HT1080 (cell line): ENCODE measurements at regions not wholly inside any gene's neighbourhood (a gene's known extent, or its start where the extent isn't known, plus 50 kb on each side); places are given as distances from the start of the nearest gene placed in this dataset.
"Not testable (repeated sequence)": the region's sequence is repeated elsewhere in the genome, so short reads cannot be mapped to it uniquely, and the experiment has no call there.

Experiments
- DNase-seq: peaks from one replicate; pipeline ENCODE4 v3.0.0-alpha.2; 2015; ENCODE audit warnings: low read depth

DNA sequence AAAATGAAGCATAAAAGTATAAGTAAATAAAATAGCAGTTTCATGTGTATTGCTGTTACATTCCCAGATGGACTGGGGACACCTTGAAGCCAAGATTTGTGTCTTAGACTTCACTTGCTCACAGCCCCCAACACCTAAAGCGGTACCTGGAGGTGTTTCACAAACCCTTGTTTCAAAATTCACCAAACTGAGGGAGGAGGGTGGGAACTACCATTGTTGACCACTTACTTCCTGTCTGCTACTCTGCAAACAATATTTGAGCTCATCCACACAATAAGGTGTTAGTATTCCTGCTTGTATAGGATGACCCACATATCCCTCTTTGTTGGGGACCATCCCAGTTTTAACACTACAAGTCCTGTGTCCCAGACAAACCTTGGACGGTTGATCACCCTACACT, 115.9 kb upstream of the SYT6 start:
- no peak for DNase-seq

DNA sequence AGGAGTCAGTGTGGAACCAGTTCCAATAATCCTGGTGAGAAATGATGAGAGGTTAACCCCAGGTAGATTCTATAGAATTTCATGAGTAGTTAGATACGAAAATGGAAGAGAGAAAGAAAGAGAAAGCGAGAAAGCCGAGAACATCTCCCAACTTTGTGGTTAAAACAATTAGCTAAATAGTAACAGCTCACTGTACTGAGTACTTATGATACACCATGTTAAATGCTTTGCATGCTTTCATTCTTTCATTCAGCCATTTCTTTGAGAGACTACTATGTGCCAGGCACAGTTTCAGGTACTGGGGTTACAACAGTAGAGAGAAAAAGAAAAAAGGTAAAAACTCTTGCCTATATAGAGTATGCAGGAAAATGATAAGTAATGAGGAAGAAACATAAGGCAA, 109.7 kb upstream of the SYT6 start:
- DNase-seq: no peak

DNA sequence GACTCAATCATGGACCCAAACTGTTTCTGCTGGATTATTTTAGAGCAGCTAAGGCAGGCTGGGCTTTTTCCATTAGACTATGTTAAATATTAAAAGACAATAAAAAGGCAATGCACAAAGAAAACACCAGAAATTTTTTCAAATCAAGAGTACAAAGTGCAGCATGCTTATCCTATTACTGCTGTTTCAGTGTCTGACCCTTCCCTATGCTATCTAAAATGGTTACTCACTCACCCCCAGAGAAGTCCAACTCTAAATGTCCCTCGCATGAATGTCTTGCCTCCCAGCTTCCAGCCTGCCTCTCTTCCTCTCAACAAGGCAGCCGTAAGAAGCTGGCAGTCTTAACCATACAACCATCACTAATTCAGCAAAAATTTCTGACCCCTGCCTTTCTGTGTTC, 108.7 kb upstream of the SYT6 start:
- DNase-seq: no peak

DNA sequence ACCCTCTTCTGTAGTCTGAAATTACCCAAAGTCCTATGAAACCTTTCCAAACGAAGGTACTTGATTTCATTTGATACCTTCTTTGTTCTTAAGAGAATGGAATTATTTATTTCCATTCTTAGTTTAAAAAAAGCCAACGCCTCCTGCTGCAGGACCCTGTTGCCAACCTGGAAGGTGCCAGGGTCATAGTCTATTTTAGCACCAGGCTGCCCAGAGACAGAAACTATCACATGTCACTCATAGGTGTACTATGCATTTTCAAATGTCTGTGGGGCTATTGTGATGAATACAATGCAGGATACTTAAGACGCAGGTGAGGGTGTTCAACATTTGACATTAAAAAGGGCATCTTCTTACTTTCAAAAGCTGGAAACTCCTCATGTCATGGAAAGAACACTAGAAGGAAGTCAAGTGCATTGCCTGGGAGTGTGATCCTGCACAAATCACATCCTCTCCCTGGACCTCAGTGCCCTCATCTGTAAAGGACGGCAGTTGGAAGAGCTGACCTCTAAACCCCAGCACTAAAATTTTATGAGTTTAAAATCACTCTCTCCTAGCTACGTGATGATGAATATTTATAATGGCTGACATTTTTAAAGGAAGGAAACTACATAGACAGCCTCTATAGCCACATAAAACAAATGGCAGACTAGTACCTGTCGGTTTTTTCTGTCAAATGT, 107.3 kb upstream of the SYT6 start:
- no peak for DNase-seq

DNA sequence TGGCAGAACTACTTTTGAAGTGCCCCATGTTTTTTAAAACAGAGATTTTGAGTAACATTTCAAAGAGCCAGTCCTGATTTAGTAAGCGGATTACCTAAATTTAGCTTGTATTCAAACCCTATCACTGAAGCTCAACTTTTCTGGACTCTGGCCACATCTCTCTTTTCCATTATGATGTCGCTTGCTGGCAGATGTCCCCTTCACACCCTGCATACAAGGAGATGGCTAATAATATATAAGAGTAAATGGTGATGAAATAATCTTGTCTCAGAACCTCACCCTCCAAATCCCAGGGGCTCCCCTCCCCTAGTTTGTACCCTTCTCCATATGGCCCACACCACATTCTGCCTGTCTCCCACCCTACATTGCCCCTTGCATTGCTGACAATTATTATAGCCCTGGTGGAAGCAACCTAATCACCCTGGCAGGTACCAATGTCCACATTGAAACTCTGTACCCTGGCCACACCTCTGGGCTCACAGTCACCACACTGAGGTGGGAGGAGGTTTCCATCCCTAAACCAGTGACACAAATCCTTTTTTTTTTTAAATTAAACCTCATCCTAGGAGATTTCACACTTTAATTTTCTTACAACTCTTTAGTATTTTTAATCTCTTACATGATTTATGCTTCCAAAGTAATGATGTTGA, 106.0 kb upstream of the SYT6 start:
- no peak for DNase-seq

DNA sequence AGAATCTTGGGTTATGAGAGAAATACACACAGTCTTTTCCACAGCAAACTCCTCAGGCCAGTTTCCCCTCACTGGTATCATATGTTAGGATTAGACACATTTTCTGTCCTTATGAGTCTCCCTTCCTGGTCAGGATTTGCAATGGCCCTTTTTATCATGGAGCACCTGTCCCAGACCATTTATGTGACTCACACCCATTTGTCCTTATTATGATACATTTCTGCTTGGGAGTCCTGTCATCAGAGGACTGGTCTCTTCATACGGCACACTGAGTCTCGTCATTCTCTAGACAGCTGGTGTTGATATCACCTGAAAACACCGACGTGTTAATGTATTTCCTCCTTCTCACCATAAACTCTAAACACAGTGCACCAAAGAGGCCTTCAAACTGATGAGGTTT, 105.0 kb upstream of the SYT6 start:
- no peak for DNase-seq

DNA sequence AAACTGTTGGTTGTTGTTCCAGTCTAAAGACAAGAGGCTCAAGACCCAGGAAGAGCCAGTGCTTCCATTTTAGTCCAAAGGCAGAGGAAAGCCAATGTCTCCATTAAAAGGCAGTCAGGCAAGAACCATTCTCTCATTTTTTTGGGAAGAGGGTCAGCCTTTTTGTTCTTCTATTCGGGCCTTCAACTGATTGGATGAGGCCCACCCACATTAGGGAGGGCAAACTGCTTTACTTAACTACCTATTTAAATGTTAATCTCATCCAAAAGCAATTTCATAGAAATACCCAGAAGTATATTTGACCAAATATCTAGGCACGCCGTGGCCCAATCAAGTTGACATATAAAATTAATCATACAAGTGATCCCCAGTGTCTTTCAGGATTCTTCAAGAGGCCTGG, 104.4 kb upstream of the SYT6 start:
- no peak for DNase-seq

DNA sequence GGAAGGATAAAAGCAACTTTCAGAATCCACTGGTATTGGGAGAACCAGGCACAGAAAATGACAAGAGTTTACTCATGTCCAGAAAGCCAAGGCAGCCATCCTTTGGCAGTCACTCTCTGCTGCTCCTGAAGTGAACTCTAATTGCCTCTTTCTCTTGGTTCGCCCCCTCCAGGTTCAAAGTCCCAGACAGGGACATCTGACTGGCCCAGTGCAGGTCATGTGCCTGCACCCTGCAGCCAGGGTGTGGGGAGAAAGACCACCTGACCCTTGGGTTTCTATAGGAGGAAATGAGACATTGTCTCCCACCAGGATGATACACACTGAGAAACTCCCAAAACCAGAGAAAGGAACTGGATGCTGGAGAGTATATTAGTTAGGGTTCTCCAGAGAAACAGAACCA, 103.9 kb upstream of the SYT6 start:
- no peak for DNase-seq

DNA sequence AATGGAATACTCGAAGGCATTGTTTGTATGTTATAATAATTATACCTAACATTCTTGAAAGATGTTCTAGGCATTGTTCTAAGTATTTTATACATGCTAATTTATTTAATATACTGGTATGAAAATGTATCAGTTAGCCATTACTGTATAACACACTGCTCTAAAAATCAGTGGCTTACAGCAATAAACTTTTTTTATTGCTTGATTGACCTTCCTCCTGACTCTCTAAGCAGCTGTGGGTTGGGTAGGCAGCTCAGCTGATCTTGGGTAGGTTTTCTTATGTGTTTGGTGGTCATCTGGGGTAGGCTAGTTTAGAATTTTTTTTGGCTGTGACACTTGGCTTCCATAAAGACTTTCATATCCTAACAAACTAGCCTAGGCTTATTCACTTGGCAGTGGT, 100.2 kb upstream of the SYT6 start:
- DNase-seq: no peak

DNA sequence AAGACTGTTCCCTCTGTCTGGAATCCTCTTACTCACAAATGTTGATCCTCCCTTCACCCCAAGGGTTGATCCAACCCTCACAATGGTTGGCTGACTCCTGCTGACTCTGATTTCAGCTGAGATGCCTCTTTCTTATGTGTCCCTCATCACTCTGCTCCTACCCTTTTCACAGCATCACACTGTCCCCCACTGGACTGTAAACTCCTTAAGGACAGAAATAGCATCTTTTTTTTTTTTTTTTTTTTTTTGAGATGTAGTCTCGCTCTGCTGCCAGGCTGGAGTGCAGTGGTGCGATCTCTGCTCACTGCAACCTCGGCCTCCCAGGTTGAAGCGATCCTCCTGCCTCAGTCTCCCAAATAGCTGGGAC, 97.9 kb upstream of the SYT6 start:
- DNase-seq: no peak

DNA sequence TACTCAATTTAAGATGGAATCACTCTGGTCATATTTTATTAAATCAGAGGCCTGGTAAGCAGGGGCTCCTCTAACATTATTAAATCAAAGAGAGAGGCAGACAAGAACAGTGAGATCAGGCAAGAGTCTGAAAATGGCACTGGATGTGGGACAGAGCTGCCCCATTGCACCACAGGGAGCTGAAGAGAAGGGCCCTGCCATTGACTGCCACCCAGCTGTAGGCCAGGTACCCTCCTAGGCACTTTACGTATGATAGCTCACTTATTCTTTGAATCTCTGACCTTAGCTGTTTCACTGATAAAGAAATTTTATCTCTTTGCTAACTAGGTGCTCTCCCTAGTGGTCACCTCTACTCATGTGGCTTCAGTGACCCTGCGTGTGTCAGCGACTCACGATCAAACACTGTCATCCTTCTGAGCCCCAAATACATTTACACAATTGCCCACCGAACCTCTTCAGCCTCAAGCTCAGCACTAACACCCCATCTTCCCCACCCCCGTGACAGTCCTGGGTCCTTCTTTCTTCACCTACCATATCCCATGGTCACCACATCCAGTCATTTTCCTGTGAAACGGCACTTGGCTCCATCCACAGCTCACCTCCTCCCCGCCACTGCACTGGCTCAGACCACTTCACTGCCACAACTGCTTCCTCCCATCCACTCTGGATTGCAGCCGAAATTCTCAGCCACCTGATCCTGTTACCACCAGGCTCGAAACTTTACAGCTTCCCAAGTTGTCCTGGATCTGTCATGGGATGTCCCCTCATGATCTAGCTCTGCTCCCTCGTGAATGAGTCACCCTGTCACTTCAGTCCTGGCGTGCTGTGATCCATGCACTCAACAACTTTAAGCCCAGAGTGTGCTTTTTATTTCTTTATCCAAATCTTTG, 97.3 kb upstream of the SYT6 start:
- DNase-seq: no peak

DNA sequence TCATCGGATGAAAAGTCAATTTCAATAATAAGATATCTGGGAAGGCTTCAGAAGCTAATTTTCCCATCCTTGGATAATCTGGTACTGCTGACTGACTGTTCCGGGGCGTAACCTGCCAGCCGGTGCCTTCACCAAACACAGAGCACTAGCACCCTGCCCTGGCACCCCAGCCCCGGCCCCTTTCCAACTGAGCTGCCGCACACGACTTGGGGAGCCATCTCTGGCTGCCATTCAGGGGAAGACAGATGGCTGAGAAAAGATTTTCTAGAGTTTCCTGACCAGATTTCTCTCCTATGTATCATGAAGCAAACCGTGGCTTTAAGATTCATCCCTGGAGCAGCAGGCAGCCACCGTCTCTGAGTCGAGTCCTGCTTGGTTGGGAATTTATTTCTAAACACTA, 96.0 kb upstream of the SYT6 start:
- no peak for DNase-seq

DNA sequence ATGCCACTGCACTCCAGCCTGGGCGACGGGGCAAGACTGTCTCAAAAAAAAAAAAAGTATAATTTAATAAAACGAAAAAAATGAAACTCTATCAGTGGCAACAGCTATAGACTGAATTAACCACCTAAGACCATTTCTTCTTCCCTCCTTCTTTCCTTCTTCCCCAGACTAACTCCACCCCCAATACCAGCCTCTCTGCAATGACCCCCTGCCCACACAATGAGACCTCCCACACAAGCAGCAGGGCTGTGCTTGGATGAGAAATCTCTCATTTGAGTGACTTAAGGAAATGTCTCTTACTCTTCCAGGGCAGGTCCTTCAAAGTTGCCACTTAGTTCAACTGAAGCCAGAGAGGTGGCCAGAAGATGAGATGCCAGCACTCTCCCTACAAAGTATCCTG, 94.5 kb upstream of the SYT6 start:
- DNase-seq: no peak

DNA sequence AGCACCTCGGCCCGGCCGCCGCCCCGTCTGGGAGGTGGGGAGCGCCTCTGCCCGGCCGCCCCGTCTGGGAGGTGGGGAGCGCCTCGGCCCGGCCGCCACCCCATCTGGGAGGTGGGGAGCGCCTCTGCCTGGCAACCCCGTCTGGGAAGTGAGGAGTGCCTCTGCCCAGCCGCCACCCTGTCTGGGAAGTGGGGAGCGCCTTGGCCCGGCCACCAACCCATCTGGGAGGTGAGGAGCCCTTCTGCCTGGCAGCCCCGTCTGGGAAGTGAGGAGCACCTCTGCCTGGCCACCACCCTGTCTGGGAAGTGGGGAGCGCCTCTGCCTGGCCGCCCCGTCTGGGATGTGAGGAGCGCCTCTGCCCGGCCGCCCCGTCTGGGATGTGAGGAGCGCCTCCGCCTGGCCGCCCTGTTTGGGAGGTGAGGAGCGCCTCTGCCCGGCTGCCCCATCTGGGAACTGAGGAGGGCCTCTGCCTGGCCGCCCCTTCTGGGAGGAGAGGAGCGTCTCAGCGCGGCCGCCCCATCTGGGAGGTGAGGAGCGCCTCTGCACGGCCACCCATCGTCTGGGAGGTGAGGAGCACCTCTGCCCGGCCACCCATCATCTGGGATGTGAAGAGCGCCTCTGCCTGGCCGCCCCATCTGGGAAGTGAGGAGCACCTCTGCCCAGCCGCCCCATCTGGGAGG, 89.0 kb upstream of the SYT6 start:
- not testable (repeated sequence) for DNase-seq

DNA sequence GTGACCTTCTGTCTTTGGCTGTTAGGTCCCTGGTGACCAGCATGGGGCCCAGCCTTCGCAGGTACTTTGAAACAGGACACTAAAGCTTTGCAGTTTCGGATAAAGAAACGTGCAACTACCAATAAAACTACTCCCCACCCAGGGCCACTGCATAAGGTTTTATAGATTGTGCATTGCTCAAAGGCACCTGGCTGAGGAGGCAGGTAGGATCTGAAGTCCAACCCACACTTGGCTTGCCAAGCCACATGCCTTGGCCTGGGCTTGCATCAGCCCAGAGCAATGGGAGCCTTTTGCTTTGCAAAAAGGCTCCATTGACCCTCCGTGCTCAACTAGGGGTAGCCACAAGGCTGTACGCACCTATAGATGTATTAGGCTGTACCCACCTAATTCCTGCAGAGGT, 84.4 kb upstream of the SYT6 start:
- no peak for DNase-seq

DNA sequence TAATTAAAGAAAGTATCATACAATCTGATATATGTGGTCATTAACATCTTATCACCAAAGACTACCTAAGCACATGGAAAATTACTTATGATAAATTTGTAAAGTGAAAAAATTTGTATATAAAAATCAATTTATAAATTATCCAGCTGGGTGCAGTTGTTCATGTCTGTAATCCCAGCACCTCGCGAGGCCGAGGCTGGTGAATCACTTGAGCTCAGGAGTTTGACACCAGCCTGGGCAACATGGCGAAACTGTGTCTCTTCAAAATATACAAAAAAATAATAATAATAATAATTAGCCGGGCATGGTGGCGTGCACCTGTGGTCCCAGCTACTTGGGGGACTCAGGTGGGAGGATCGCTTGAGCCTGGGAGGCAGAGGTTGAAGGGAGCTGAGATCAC, 82.8 kb upstream of the SYT6 start:
- DNase-seq: no peak

DNA sequence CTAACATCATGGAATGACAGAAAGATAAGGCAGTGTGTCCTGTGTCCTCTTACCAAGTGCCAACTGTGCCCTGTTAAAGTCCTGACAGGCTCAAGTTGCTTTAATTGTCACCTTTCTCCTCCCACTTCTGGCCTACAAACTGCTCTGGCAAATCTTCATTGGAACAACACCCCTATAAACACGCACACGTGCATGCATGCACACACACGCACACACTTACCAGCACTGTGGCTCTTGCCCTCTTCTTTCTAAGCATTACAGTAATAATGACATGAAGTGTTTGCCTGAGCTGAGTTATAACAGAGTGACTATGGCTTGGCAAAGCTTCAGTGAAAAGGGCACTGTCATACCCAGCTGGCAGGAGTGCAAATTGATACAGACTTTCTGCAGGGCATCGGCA, 82.3 kb upstream of the SYT6 start:
- DNase-seq: no peak

DNA sequence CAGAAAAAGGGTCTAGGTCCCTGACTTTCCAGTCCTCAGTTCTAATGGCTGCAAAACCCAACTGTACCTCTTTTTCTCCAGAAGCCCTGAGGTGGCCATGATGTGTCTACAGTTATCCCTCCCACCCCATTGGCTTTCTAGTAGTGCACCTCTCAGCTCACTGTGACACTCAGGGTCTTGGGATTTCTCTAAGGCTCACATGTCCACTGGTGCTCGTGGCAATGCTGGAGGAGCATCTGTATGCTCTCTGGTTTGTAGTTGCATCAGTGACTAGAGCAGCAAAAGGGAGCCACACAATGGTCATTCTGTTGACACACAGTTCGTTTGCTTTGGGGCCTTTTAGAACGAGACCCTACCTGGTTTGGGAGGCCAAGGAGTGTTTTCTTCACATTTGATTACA, 81.6 kb upstream of the SYT6 start:
- DNase-seq: no peak

DNA sequence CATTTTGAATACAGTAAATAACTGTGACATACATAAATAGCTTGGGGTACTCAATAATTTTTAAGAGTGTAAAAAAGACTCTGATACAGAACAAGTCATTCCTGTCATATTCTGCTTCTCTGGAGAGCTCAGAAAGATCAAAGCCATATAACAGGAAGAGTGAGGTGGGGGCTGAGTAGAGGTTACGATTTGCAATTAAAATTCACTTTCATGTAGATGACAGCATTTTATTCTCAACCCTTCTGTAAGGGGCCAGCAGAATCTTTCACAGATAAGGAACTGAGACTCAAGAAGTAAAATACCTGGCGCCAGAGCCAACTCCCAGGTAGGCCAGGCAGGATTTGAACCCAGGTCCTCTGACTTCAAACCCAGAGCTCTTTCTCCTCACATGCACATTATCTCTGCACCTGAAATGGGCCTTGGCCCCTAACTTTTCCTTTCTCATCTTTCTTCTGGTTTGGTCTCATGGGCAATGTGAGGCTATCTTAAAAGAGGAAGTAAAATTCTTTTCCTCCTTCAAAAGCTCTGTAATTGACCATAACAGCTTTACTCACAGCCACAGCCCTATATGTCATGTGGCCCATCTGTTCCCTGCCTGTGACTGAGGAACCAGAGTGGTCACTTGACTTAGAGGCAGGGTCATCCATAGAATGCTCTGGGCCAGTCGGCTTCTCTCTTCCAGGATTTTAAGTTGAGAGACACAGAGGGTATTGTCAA, 80.9 kb upstream of the SYT6 start:
- no peak for DNase-seq

DNA sequence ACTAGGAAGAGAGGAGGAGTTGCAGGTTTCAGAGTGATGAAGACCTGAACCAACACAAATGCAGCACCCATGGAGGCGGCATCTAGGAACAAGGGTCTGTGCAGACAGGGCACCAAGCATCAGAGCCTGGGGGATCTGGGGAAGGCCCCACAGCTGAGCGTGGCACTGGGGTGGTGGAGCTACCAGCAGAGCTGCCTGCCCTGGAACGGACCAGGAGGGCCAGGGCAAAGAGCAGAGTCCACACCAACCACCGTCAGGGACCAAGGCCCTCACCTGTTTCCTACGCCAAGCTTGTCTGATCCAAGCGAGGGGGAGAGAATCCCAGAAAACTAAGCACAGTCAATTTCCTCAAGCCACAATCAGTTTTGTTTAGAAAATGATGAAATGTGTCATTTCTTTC, 79.0 kb upstream of the SYT6 start:
- DNase-seq: no peak

DNA sequence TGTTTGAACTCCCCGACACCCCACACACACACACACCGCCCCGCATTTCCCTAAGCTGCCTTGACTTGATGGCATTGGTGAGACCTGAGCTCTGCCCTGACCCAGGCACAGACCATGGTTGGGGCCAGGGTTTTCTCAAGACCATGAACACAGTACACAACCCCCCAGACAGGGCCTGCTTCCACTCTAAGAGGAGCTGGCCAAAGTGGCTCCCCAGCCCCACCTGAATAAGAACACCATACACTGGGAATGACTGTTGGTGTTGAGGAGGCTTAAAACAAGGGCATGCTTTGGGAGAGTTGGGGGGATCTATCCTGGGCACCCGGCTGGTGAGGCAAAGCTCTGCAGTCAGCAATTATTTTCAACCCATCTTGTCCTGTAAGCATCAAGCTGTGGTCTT, 77.6 kb upstream of the SYT6 start:
- DNase-seq: no peak

DNA sequence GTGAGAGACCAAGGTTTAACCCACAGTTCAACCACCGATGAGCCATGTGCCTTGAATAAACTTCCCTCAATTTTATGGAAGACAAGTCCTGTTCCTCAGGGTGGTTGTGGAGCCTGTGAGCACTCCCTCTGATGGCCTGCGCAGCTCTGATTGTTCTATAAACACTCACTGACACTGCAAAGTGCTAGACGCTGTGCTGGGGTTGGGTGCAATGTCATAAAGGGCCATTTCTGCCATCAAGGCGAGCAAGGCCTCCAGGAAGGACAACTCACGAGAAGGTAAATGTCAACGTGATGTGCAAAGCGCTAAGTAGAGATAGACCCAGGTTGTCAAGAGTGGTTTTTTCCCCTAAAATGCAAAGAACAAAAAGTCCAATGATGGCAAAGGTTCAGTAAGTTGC, 75.7 kb upstream of the SYT6 start:
- DNase-seq: no peak
